GM18868 (cell line): ENCODE measurements at regions not wholly inside any gene's neighbourhood (a gene's known extent, or its start where the extent isn't known, plus 50 kb on each side); places are given as distances from the start of the nearest gene placed in this dataset.

Experiments used
- ATAC-seq: cut with Tn5 transposase; IDR thresholded peaks from one replicate; pipeline ENCODE4 v1.9.1; 2021; ENCODE audit warnings: mild to moderate bottlenecking, moderate library complexity; ENCODE audit not compliant: unreplicated experiment

DNA sequence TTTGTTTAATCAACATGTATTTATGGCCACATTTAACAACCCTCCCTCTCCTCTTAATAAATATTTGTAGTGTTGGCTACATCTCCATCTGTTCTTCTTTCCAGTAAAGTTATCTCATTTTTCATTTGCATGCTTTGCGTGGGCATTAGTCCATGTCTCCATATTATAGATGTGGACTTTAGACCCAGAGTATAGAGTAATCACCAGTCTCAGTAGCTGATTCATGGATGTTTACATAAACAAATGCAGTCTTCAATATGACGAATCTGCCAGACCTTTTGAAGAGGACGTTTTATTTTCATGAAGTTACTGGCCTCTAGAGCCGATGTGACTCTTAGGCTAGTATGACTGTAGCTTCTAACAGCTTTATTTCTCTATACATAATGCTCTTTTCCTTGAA lies 1546.2 kb downstream of the OLFM4 start:
- ATAC-seq, result no peak

DNA sequence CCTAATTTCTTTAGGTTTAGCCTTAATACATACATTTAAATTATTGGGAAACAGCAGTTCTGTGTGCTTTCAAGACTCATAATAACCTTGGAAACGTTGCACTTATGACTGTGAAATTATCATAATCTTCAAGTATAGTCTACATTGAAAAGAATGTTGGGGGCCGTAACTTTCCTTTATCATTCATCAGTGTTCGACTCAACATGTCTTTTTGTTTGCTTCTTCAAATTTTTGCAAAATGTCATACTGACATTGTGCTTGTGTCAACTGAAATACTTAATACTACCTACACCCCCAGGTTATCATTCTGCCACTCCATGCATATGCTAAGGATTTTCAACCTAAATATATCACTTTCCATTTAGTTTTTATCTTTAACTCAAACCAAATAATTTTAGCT lies 1562.9 kb downstream of the OLFM4 start:
- ATAC-seq, result no peak

DNA sequence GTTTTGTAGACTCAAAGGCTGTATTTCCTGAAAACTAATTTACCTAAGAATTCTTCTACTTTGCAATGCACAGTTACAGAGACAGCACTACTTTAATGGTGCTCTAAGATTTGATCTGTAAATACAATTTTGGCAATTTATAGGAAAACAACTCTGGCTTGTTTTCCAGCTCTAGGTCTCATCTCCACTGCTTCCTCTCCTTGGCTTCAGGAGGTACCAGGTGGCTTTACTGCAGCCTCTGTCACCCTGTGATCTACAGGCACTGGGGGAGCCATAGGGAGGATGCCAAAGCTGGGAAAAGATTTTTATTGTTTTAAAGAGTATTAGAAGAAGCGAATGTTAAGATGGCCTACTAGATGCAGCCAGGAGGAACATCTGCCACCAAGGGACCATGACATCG lies 1563.6 kb downstream of the OLFM4 start:
- no peak for ATAC-seq

DNA sequence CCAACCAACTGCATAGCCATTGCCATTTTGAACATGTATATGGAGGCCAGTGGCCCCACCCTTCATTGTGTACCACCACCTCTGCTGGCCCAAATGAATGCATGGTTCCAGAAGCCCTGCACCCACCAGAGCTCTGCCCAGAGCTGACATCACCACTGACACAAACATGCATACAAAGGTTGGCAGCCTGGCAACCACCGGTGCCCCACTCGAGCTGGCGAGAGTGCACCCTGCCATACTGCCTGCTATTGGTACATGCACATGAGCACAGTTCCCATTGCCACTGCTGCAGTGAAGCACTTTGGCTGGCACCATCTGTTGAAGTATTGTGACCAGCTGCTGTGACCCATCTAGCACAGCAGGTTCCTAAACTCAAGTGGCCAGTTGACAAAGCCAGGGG lies 1564.9 kb downstream of the OLFM4 start:
- ATAC-seq, result no peak

DNA sequence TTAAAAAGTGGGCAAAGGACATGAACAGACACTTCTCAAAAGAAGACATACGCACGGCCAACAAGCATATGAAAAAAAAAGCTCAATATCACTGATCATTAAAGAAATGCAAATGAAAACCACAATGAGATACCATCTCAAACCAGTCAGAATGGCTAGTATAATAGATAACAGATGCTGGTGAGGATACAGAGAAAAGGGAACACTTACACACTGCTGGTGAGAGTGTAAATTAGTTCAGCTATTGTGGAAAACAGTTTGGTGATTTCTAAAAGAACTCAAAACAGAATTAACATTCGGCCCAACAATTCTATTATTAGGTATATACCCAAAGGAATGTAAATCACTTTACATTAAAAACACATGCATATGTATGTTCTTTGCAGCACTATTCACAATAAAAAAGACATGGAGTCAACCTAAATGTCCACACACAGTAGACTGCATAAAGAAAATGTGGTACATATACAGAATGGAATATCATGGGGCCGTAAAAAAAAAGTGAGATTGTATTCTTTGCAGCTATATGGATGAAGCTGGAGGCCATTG lies 1569.0 kb downstream of the OLFM4 start:
- ATAC-seq, result no peak

DNA sequence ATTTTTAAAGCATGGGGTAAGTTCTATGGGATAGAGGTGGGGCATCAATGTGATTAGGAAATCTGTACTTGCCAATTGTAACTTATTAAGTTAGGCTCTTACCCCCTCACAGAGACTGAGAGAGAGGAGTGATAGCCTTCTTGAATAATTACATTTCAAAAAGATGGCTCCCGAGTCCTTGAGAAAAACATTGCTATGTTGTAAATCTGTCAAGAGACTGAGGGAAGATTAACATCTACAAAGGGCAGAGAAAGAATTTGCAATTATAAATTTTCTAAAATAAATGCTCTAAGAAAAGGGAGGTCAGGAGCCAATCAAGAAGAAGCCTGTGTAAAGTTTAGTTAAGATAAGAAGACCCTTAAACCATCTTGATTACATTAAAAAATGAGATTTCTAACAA lies 1570.8 kb downstream of the OLFM4 start:
- no peak for ATAC-seq

DNA sequence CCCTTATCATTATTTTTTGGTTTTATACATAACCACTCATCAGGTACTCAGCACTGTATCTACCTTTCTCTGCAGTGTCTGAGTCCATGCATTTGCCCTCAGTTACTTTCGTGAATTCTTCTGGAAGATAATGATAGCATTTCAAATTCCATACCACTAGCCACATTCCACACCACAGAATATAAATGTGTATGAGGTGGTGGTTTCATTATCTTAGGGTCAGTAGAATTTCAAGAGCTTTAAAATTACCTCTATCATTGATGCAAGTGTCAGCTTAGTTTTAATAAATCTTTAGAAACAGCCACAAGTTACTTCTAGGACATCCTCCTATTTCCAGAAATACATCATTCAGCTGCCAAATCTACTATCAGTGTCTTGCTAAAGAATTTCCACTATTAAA lies 1578.3 kb downstream of the OLFM4 start:
- no peak for ATAC-seq

DNA sequence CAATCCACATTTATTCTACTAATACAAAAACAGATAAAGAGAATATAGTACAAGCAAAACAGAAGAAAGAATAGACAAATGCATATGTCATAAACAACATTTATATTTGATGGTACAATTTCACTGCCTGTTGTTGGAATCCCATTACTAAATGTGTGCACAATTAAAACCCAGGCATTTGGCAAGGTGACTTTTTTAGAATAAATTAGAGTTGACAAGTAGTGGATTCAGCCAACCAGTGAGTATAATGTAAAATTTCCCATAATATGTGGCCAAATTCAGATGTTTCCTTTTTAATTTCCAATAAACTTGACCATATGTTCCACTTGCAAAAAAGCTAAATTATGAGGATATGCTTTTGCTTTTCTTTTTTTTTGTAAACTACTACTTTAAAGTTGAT lies 1578.8 kb downstream of the OLFM4 start:
- ATAC-seq, result no peak

DNA sequence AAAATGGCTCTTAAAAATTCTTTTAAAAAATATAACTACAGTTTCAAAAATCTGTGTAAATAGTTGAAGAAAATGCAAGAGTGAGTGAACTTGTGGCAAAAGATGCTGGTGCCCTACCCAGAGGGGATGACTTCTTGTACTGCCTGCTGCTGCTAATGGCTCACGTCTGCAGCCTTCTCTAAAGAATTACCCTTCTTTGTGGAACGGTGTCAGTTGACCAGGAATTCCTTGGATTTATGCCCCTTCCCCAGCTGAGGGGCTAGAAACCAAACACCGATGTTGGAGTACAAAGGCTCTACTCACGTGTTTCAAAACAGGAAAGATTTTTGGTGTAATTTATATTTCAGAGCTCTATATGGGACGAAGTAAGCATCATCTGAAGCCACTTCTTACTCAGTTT lies 1582.8 kb downstream of the OLFM4 start:
- ATAC-seq, result no peak

DNA sequence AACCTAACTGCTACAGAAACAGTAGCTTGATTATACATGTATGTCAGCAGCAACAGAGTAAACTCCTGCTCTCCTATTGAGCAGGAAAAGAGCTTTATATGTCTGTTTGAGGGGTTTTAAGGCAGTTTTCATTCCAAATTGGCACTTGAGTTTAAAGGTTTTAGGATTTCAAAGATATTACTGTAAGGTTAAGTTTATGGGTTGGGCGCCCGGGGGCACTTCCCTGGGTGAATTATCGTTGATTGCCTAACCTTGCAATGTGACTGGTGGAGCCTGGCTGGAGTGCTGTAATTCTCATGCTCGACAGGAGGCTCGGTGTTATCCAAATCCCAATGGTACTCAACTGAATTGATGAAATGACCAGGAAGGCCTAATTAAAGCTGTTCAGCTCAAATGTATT lies 1586.1 kb downstream of the OLFM4 start:
- no peak for ATAC-seq

DNA sequence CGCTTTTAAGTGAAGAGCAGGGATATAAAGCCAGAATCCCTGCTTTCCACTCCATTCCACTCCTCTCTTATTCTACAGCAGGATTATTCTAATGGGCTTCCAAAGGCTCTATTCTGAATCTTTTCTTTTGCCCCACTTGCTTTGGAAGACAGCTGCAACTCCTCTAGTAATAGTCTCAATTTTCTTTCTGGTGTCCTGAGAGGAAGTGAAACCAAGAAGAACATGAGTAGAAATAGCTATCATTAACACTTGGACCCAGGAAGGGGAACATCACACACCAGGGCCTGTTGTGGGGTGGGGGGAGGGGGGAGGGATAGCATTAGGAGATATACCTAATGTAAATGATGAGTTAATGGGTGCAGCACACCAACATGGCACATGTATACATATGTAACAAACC lies 1597.9 kb downstream of the OLFM4 start:
- peak; percentile 78 for ATAC-seq

DNA sequence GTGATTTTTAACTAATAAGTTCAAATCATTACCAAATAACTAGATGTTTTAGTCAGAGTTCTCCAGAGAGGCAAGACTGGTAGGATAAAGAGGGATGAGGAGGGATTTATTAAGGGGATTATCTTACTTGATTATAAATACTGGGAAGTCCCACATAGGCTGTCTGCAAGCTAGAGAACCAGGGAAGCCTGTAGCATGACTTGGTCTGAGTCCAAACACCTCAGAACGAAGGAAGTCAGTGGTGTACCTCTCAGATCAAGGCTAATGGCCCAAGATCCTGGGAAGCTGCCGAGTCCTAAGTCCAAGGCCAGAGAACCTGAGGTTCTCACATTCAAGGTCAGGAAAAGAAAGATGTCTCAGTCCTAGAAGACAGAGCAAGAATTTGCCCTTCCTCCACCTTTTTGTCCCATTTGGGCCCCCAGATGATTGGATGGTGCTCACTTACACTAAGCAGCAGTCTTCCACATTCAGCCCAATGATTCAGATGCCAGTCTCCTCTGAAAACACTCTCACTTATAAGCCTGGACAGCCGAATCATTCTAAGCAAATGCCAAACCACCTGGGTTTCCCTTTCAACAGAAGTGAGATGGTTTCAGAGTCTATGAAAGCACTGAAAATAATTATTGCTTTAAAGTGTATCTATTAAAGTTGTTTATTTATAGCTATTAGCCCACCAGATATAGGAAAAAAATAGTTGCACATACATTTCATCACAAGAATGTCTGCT lies 1599.2 kb downstream of the OLFM4 start:
- ATAC-seq, result no peak

DNA sequence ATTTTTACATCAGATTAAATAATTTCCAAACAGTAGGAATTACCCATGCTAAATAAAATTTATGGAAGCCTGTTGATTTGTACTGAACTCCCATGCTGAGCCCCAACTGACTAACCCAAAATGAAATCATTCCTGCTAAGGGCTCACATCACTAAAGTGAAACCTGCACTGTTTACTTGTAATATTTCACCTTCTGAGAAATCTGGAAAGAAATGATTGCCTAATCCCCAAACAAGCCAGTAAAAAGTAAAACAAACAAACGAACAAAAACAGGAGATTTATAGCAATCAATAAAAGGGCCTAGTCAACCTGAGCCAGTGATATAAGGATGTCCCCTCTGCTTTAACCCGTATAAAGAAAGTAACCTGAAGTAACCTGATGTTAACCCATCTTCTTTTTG lies 1599.8 kb downstream of the OLFM4 start:
- no peak for ATAC-seq

DNA sequence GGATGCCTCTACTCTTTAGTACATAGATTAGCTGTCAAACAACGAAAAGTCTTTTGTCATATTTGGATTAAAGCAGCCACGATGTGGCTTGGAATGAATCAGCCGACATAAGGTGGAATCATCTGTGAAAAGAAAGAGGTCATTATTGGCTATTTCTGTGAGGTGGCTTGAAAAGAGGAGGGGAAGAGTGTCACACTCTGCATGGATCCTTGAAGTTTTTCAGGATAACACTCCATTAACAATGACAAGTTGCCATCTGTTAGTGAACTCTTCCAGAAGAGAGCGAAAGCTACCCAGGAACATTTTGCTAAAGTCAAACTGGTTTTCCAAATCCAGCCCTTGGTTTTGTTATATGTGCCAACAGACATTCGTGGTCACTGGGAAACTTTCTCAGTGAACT lies 1604.8 kb downstream of the OLFM4 start:
- ATAC-seq, result no peak

DNA sequence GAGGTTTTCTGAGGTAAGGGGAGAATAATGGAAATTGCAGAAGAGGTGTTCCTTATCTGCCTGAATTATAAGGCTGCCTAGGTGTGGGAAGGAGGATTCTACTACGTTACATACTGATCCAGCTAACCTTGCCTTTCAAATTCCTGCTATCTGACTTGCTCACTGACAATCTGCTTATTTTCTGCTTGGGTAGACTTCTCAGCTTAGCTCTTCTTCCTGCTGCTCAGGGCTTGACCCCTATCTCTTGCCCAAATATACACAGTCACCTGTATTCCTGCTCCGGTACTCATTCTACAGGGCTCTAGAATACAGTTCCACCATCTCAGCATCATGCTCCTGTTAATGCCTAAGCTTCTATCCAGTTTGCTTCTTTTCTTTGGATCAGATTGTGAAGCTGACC lies 1607.6 kb downstream of the OLFM4 start:
- ATAC-seq, result no peak

DNA sequence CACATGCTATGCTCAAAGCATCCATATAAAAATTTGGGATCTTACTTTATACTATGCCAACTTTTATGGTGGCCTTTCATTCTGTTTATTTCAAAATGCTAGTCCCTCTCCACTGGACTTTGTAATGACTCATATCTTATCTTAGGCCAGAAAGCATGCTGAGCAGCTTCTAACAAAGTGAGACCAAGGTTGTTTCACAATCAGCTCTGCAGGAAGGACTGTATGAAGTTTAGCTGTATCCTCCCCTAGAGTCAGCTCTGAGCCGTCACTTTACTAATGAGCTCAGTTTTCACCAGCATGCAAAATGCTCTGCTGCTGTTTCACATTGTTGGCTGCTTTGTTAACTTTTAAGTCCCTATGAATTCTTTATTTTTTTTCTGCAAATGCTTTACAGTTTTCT lies 1608.8 kb downstream of the OLFM4 start:
- no peak for ATAC-seq

DNA sequence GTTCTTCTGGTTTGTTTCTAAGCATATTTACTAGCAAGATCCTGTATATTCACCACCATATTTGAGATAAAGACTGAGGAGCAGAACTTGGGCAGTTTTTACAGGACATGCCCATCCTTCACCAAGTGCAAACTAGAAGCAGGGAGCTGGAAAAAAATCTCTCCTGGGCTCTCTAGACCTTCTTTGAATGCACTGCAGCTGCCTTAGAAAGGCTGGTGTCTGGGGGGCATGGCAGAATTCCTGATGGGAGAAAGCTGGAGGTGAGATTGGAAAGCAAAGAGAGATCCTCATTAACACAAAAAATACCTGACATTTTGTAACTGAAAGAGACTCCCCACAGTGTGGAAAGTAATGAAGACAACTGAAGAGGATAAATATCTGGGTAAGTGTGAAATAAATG lies 1612.1 kb downstream of the OLFM4 start:
- ATAC-seq, result no peak

DNA sequence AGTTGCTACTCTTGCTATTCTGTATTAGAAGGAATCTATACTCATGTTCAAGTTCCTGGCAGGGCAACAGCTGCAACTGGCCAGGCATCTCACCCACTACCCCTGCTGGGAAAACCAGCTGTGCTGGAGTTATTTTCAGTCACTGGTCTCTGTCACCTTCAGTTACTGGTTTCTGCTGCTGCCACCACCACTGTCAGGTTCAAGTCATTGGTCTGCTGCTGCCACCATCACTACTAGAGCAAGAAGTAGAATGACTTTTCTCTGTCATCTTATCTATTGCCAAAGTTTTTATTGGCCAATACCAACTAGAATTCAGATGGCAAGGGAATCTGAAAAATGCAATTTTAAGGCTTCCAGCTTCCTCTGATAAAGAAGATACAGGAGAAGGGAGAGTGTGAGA lies 1615.2 kb downstream of the OLFM4 start:
- ATAC-seq, result no peak

DNA sequence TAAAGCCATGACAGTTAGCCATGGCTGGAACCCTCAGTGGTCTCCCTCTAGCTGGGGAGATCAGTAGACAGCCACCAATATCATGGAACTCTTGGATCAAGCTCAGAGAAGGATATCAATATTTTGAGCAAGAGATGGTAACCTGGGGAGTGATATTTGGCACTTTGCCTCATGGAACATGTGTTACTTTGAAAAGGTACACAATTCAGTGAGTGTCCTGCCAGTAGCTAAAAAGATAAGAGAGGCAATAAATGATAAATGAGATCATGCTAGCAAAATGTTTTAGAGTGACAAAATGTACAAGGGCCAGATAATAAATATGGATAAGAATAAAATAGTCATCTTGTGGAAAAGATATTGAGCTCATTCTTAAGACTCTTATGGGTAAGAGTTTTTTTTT lies 1618.7 kb downstream of the OLFM4 start:
- no peak for ATAC-seq

DNA sequence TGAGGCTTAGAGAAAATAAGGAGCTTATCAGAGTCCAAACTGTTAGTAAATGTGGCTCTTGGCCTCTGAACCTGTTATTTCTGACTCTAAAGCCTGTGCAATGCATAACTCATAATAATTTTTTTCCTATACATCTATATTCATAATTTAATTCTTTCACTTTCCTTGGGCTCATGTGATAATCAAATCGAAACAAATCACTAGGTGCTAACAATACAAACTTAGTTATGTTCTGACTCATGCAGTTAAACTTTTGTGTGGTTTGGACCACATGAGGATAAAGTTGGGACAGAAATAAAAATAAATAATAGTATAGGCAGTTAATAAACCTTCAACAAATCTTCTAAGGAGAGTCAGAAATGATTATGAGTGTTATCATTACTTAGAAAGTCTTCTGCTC lies 1629.0 kb downstream of the OLFM4 start:
- ATAC-seq, result peak; percentile 45

DNA sequence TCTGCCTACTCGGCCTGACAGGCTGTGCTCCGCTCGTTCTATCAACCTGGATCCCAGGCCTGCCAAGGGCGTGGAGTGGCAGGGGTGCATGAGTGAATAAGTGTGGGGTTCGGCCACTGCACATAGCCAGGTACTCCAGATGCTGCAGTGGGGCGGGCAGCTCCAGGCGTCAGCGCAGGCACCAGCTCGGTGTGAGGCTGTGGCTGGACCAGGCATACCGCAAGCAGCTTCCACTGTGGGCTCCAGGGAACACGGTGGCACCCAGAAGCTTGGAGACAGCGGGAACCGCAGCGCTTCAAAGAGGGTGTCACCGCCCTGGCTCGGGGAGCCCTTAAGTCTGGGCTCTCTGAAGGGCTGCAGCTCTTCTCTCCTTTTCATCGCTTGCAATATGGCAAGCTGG lies 1630.2 kb downstream of the OLFM4 start:
- no peak for ATAC-seq

DNA sequence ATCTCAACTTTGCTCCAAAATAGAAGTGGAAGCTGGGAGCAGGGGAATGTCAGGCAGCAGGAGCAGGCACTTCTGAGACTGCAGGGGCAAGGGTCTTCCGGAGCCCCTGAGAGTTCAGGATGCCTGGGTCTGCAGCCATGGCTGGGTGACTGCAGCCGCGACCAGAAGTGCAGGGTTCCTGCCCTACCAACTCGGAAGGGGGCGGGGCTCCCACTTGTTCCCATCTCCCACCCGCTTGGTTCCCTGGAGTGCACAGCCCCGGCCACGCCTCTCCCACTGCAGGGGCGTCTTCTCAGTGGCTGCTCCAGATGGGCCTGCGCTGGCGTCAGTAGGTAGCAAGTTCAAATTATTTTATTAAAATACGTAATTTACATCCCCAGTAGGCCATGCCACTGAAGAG lies 1631.7 kb downstream of the OLFM4 start:
- no peak for ATAC-seq

DNA sequence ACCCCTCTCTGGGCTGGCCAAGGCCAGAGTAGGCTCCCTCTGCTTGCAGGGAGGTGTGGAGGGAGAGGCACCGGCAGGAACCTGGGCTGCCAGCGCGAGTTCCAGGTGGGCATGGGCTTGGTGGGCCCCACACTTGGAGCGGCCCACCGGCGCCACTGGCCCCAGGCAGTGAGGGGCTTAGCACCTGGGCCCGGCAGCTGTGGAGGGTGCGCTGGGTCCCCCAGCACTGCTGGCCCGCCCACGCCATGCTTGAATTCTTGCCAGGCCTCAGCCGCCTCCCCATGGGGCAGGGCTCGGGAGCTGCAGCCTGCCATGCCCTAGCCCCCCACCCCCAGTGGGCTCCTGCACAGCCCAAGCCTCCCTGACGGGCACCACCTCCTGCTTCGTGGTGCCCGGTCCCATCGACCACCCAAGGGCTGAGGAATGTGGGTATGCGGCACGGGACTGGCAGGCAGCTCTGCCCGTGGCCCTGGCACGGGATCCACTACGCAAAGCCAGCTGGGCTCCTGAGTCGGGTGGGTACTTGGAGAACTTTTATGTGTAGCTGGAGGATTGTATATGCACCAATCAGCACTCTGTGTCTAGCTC lies 1648.0 kb downstream of the OLFM4 start:
- ATAC-seq, result no peak
